NCI-H524 treated with DMSO at 0.1 percent for 48 hours (cell line): ENCODE measurements at regions not wholly inside any gene's neighbourhood (a gene's known extent, or its start where the extent isn't known, plus 50 kb on each side); places are given as distances from the start of the nearest gene placed in this dataset.
"Not testable (repeated sequence)": the region's sequence is repeated elsewhere in the genome, so short reads cannot be mapped to it uniquely, and the experiment has no call there.

ENCODE experiments used
- DNase-seq: peaks from one replicate; lab custom pipeline; 2025; lab: John Stamatoyannopoulos, UW

GRCh38 chr7:20839196-20839735, 52.6 kb upstream of the SP8 start:
- no peak for DNase-seq

DNA sequence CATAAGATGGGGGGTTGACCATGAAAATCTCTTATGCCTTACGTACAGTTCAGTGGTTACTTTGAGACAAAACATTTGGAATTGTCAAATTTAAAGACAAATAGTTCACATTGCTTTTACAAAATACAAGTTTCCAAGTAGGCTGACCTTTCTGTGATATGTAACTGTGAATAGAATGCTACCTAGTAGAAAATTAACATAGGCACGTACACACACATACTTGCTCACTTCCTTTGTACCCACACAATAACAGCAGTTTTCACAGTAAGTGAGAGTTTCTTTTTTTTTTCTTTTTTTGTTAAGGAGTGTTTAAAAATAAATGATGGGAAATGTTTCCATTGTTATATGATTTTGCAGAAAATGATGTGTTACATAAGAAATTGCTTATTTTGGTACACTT, 53.3 kb upstream of the SP8 start:
- DNase-seq, result no peak

GRCh38 chr7:20846791-20847190, 60.1 kb upstream of the SP8 start:
- DNase-seq, result no peak

- DNase-seq, result no peak
Observed at GRCh38 chr7:20858951-20859350, 72.3 kb upstream of the SP8 start.

DNA sequence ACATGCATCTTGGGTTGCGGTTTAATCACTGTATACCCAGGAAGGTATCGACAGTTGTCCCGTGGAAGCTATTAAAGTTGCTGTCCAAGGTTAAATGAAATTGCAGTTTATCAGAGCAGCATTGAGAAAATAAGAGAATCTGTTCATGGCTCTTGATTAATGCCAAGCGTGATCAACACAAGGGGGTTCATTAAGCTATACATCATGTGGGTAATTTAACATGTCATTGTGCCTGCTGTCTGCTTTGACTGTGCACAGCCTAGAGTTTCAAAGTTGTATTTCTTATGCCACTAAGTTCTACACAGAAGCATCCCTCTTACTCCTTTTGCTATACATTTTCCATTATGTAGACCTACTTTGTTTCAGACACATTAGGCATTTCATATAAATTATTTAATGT, 74.8 kb upstream of the SP8 start:
- DNase-seq, result no peak

- no peak for DNase-seq
Observed at GRCh38 chr7:20862554-20862953, 75.9 kb upstream of the SP8 start.

DNA sequence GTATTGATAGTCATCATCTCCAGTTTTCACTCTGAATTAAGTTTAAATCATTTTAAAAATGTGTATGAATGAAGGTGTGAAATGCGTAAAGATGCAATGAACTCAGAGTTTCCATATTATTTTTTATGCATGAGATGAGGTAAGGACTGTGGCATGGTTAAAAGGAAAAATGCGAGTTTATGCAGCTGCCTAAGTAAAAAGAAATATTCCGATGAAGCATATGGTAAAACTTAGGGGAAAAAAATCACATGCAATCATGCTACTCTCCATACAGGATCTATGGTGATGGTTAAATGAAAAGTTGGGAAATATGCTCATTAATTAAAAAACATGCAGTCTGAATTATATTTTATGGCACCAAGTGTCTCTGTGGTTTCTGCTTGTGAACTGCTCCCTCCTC, 77.5 kb upstream of the SP8 start:
- no peak for DNase-seq

- DNase-seq, result no peak
Observed at GRCh38 chr7:20865684-20866083, 79.0 kb upstream of the SP8 start.

DNA sequence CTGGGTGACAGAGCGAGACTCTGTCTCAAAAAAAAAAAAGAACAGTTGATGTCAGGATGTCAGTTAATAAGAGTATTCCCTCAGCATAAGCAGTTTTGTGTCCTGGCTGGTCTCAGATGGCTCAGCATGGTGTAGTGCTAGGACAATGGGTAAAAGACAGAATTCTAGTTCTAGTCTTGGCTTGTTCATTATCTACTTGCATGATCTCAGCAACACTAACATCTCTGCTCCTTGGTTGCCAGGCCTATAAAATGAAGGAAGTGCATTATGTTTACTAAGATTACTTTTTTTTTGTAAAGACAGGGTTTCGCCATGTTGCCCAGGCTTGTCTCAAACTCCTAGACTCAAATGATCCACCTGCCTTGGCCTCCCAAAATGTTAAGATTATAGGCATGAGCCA, 84.3 kb upstream of the SP8 start:
- DNase-seq, result no peak

DNA sequence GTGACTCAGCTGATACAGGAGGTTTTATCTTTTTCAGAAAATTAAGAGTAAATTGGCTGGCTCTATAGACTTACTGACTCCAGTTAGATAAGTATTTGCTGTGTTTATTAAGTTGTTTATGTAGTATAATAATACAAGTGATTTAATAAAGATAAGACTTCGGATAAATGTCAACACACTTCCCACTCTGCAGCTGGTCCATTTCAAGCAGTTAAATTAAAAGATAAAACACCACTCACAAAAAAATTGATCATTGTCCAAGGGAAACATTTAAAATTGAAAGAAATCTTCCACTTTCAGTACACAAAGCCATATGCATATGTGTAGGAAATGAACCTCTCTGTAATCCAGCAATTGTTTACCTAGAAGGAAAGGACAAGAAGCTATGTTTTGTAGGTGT, 106.1 kb upstream of the SP8 start:
- no peak for DNase-seq

DNA sequence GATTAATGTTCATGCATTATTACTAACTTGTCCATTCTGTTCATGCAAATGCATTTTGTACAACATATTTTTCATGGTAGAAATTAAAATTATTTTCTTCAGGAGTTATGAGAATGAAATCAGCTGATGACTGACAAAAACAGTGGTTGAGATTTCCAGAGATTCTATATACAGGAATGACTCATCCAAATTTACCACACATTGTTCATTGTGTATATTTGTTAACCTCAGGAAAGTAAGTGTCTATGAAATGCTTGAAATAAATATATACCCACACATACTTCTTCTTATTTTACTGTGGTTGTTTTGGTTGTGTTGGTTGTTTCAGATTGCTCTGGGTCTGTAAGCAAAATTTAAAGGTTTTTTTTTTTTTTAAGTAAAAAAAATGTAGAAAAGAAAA, 108.1 kb upstream of the SP8 start:
- DNase-seq, result no peak

DNA sequence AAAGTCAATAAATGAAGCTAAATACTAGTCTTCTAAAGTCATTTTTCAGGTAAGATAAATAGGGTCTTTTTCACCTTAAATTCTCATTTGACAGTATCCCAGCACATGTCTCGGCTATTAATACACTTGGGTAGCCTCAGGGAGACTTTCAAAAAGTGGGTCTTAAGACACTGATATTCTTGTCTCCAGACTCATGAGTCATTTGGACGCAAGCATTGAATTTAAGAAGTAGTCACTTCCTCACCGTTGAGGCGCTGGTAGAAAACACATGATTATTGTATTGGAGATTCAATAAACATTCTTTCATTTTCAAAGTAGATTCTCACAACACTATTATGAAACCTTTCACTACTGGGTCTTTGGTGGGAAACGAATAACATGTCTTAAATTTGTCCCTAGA, 108.9 kb upstream of the SP8 start:
- no peak for DNase-seq

DNA sequence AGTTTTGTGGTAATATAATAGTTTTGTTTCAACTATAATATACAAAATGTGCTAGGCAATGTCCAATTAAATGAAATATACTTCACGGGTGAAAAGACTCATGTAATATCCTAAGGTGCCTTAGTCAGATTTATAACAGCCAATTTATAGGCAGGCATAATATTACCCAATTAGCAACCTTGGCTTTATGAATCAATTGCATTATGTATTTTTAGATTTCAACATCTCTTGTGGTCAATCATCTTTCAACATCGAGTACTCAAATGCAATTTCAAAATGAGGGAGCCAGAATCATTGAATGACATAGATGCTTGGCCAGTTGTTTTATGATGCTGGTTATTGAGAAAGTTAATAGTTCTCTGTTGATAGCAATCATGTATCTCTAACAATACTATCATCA, 110.3 kb upstream of the SP8 start:
- DNase-seq, result no peak

DNA sequence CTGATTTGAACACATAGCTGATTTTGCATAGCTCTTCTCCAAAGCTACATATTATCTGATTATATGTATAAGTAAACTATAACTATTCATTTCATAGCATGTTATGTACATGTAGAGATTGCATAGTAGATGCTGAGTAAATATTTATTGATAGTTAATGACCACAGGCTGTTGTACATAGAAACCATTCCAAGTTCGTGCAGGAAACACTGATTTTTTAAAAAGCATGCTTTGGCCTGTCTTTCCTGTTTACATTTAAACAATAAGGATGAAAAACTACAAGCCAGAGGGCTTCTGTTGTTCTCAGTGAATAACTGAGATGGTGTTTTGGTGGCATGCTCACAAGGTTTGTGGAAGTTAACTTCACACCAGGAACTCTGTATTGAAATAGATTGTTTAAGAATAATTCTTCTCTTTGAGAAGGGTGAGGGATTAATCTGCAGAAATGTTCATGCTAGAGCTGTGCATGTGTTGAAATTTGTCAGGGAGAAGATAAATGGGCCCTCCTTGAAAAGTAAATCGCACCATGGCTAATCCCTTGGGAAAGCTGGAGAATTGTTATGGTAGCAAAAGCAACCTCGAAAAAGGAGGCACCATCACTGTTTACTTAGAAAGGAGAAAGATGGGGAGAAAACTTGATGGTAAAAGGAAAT, 120.2 kb upstream of the SP8 start:
- no peak for DNase-seq

- no peak for DNase-seq
Observed at GRCh38 chr7:20911081-20911480, 124.4 kb upstream of the SP8 start.

GRCh38 chr7:20913853-20914252, 127.2 kb upstream of the SP8 start:
- DNase-seq, result no peak

- no peak for DNase-seq
Observed at GRCh38 chr7:20916311-20916710, 129.6 kb upstream of the SP8 start.

DNA sequence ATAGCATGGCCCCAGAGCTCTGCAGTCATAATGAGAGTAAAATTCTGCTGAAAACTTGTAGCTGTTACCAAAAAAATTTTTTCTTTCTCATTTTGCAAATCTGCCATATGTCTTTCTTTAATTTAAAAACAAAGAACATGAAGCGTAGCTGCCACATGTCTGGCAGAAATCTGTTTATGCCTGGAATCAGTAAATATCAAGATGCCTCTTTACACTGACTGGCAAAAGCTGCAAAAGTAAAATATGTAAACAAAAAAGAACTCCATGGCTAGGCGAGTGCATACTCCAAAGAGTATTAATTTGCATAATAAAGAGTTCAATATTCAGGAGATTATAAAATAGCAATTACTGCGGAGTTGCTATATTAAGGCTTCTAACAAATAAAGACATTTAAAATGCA, 130.9 kb upstream of the SP8 start:
- DNase-seq, result no peak

GRCh38 chr7:20918156-20918555, 131.5 kb upstream of the SP8 start:
- no peak for DNase-seq

DNA sequence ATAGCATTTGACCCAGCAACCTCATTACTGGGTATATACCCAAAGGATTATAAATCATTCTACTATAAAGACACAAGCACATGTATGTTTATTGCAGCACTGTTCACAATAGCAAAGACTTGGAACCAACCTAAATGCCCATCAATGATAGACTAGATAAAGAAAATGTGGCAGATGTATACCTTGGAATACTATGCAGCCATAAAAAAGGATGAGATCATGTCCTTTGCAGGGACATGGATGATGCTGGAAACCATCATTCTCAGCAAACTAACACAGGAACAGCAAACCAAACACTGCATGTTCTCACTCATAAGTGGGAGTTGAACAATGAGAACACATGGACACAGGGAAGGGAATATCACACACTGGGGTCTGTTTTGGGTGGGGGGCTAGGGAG, 140.5 kb upstream of the SP8 start:
- DNase-seq, result not testable (repeated sequence)

- no peak for DNase-seq
Observed at GRCh38 chr7:20927976-20928375, 141.3 kb upstream of the SP8 start.

GRCh38 chr7:20929199-20929598, 142.5 kb upstream of the SP8 start:
- DNase-seq, result no peak

- no peak for DNase-seq
Observed at GRCh38 chr7:20931739-20932138, 145.1 kb upstream of the SP8 start.

DNA sequence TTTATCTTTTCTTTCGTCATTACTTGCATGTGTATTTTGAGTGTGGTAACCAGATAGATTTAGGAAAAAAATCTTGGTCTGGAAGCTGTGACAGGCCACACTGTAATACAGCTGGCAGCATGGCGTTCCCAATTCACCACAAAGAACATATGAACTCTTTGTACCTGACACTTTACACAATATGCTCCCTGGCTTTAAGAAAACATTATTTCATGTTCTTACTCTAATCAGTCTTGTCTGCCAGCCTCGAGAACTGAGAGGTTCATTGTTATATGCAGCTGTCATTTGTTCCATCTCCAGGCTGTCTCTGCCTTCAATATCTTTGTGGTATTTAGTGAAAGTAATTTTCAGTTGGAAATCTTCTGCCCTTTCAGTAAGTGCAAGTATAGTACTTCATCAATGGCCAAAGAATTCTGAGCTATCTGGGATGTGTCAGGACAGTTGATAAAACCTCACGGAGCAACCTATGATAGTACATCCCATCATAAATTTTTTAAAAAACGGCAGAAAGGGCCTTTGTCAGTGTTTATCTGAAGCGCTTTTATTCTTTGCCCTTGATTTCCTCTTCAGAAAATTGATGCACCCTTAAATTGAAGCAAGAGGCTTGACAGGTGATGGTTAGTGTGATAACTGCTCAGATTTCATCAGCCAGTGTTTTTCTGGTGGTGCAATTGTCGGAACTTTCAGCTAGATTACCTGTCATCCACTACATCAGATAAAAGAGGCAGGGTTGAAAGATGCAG, 146.3 kb upstream of the SP8 start:
- DNase-seq, result no peak
